Keratinocyte (primary cell): ENCODE measurements at regions not wholly inside any gene's neighbourhood (a gene's known extent, or its start where the extent isn't known, plus 50 kb on each side); places are given as distances from the start of the nearest gene placed in this dataset.

Experiments
- DNase-seq: peaks from one replicate; pipeline ENCODE4 v3.0.0-alpha.2; 2011; ENCODE audit warnings: low read depth, missing footprints, low spot score
- FAIRE-seq: peaks from 2 replicates; lab custom pipeline; 2011; peaks lifted over from hg19 to GRCh38; lab: Jason Lieb, UNC
- H2AFZ ChIP-seq: 2 replicates; pipeline ENCODE4 v1.6.0; 2012; ENCODE audit warnings: low read length, control low read depth, inconsistent platforms; ENCODE audit not compliant: control insufficient read depth
- H3K27ac ChIP-seq: 2 replicates; pipeline ENCODE4 v1.5.1; 2011; ENCODE audit warnings: low read length; ENCODE audit not compliant: control insufficient read depth, insufficient read depth
- H3K27me3 ChIP-seq: 3 replicates; pipeline ENCODE4 v1.6.0; 2011; ENCODE audit warnings: low read length; ENCODE audit not compliant: control insufficient read depth, insufficient read depth; ENCODE audit errors: extremely low read depth
- H3K36me3 ChIP-seq, 2 experiments: 2 replicates in 1 of 2; 3 replicates in 1 of 2; pipeline ENCODE4 v1.5.1; 2011; ENCODE audit warnings: low read length in 2 of 2, mild to moderate bottlenecking in 1 of 2; ENCODE audit not compliant: control insufficient read depth in 2 of 2, insufficient read depth in 2 of 2; ENCODE audit errors: extremely low read depth in 1 of 2
- H3K4me1 ChIP-seq: 3 replicates; pipeline ENCODE4 v1.5.1; 2011; ENCODE audit warnings: low read length; ENCODE audit not compliant: control insufficient read depth, insufficient read depth; ENCODE audit errors: extremely low read depth
- H3K4me2 ChIP-seq: 3 replicates; pipeline ENCODE4 v1.6.0; 2011; ENCODE audit warnings: low read depth, low read length; ENCODE audit not compliant: control insufficient read depth, insufficient read depth; ENCODE audit errors: extremely low read depth
- H3K4me3 ChIP-seq, 3 experiments: fragments of 200-600 bp in 1 of 3; sonication (generic) in 1 of 3; 2 replicates in 2 of 3; 3 replicates in 1 of 3; pipeline ENCODE4 v1.5.1; 2011 to 2016; ENCODE audit warnings: low read length in 3 of 3, mild to moderate bottlenecking in 3 of 3, control low read depth in 2 of 3, inconsistent platforms in 1 of 3, low read depth in 1 of 3, mixed read lengths in 1 of 3, mixed run types in 1 of 3, moderate library complexity in 1 of 3; ENCODE audit not compliant: control insufficient read depth in 2 of 3, insufficient read depth in 2 of 3; ENCODE audit errors: extremely low read depth in 1 of 3
- H3K79me2 ChIP-seq: 2 replicates; pipeline ENCODE4 v1.6.0; 2012; ENCODE audit warnings: low read length; ENCODE audit not compliant: control insufficient read depth, insufficient read depth
- H3K9ac ChIP-seq: 3 replicates; pipeline ENCODE4 v1.6.0; 2011; ENCODE audit warnings: low read length; ENCODE audit not compliant: control insufficient read depth, insufficient read depth; ENCODE audit errors: extremely low read depth
- H3K9me1 ChIP-seq: 3 replicates; pipeline ENCODE4 v1.6.0; 2011; ENCODE audit warnings: low read length; ENCODE audit not compliant: control insufficient read depth, insufficient read depth; ENCODE audit errors: extremely low read depth
- H3K9me3 ChIP-seq: 2 replicates; pipeline ENCODE4 v1.5.1; 2012; ENCODE audit warnings: low read depth, low read length; ENCODE audit not compliant: control insufficient read depth
- H4K20me1 ChIP-seq: 3 replicates; pipeline ENCODE4 v1.6.0; 2011; ENCODE audit warnings: low read length; ENCODE audit not compliant: control insufficient read depth, insufficient read depth; ENCODE audit errors: extremely low read depth
- EZH2 ChIP-seq: IDR thresholded peaks from one replicate; pipeline ENCODE4 v1.6.1; 2012; ENCODE audit warnings: inconsistent platforms, mild to moderate bottlenecking, low read length, moderate library complexity
- dilution Hi-C: fragments of 300-500 bp; cut with MboI; formaldehyde crosslinking; loops from one replicate; pipeline ENCODE4 v1.7.0; 2020; ENCODE audit warnings: low sequenced_read_pairs; ENCODE audit not compliant: extremely low pct_ligation_motif_present
- TF ChIP-seq, protein P1 (sequence below), 3 experiments: IDR thresholded peaks in 1 of 3; conservative IDR thresholded peaks in 1 of 3; optimal IDR thresholded peaks in 1 of 3; 2 replicates in 2 of 3; 3 replicates in 1 of 3; pipeline versions ENCODE3 to v1.5.1; 2011; ENCODE audit warnings: low read length in 3 of 3, mild to moderate bottlenecking in 3 of 3, moderate library complexity in 2 of 3, control low read depth in 1 of 3, inconsistent platforms in 1 of 3; ENCODE audit not compliant: insufficient read depth in 2 of 3; ENCODE audit errors: extremely low read depth in 1 of 3

DNA sequence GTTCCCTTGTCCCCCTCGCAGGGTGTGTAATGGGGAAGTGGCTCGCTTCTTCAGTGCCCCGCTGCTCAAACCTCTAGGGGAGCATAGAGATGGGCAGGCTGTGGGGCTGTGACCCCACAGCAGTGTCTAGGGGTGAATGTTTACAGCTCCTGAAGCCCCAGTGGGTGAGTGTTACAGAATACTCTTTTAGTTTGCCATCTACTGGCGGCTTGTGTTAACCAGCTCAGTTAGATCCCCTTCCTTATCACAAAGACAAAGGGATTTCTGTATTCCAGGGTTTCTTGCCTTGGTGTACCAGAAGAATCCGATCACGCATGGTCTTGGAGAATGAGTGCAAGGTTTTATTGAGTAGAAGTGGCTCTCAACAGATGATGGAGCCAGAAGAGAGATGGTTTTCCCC lies 108.1 kb upstream of the IQCM start:
- DNase-seq (no peak), FAIRE-seq (no peak)
- Histone ChIP-seq H4K20me1 (no peaks in the 10 kb centered on the region), H3K27ac (no peak overlapping the region), H3K79me2 (no peaks in the 10 kb centered on the region), H2AFZ (no peak overlapping the region), H3K4me1 (no peaks in the 10 kb centered on the region), H3K4me2 (no peak overlapping the region), H3K36me3 (no peaks in the 10 kb centered on the region), H3K9ac (no peak overlapping the region), H3K9me3 (no peaks in the 10 kb centered on the region), H3K9me1 (no peaks in the 10 kb centered on the region), H3K4me3 (no peak overlapping the region), H3K27me3 (no peaks in the 10 kb centered on the region)
- dilution Hi-C loops = no loop called here
- TF ChIP-seq, protein P1, sequence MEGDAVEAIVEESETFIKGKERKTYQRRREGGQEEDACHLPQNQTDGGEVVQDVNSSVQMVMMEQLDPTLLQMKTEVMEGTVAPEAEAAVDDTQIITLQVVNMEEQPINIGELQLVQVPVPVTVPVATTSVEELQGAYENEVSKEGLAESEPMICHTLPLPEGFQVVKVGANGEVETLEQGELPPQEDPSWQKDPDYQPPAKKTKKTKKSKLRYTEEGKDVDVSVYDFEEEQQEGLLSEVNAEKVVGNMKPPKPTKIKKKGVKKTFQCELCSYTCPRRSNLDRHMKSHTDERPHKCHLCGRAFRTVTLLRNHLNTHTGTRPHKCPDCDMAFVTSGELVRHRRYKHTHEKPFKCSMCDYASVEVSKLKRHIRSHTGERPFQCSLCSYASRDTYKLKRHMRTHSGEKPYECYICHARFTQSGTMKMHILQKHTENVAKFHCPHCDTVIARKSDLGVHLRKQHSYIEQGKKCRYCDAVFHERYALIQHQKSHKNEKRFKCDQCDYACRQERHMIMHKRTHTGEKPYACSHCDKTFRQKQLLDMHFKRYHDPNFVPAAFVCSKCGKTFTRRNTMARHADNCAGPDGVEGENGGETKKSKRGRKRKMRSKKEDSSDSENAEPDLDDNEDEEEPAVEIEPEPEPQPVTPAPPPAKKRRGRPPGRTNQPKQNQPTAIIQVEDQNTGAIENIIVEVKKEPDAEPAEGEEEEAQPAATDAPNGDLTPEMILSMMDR (optimal IDR thresholded peaks at IDR 0.05 in 1 of 3, IDR thresholded peaks at IDR 0.05 in 1 of 3, conservative IDR thresholded peaks at IDR 0.05 in 1 of 3; ENCODE audit: extremely low read depth in 1 of 3, insufficient read depth in 2 of 3, low read length in 3 of 3) = no peak
- TF ChIP-seq EZH2 = no peak

DNA sequence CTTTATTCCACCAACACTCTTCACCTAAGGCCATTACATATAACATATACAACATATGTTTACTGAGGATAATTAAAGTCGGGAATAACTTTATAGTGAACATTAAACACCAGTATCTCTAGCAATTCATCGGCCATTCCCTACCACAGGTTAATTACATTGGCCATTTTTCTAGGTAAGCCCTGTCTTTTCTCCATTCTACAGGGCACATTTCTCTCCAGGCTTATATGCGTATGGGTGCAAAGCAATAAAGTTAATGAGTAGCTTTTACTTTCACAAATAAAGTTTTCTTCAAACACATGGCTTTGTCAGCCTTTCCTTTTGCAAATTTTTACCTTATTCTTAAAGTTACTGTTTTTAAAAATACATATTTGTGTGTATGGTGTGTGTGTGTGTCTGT lies 111.9 kb upstream of the IQCM start:
- H2AFZ ChIP-seq = no peak overlapping the region
- no peak for DNase-seq
- no peaks in the 10 kb centered on the region for H3K36me3 ChIP-seq
- H3K9ac ChIP-seq = no peak overlapping the region
- no peak overlapping the region for H3K4me2 ChIP-seq
- H3K4me1 ChIP-seq = no peaks in the 10 kb centered on the region
- dilution Hi-C loops = no loop called here
- no peak overlapping the region for H3K4me3 ChIP-seq
- H3K9me3 ChIP-seq = no peaks in the 10 kb centered on the region
- no peaks in the 10 kb centered on the region for H4K20me1 ChIP-seq
- H3K79me2 ChIP-seq = no peaks in the 10 kb centered on the region
- no peak overlapping the region for H3K27ac ChIP-seq
- H3K27me3 ChIP-seq = no peaks in the 10 kb centered on the region
- FAIRE-seq = no peak
- TF ChIP-seq, protein P1 (optimal IDR thresholded peaks at IDR 0.05 in 1 of 3, IDR thresholded peaks at IDR 0.05 in 1 of 3, conservative IDR thresholded peaks at IDR 0.05 in 1 of 3; ENCODE audit: extremely low read depth in 1 of 3, insufficient read depth in 2 of 3, low read length in 3 of 3) = no peak
- no peak for TF ChIP-seq EZH2
- no peaks in the 10 kb centered on the region for H3K9me1 ChIP-seq
